ENCODE measurements at regions not wholly inside any gene's neighbourhood (a gene's known extent, or its start where the extent isn't known, plus 50 kb on each side); places are given as distances from the start of the nearest gene placed in this dataset.

- no peak for FAIRE-seq
- Histone ChIP-seq H4K20me1 (ENCODE audit: control insufficient read depth, insufficient read depth) (no peaks in the 10 kb centered on the region), H2AFZ (ENCODE audit: control insufficient read depth, low read depth, low read length) (no peak overlapping the region), H3K4me3 (no peak overlapping the region), H3K9ac (ENCODE audit: control insufficient read depth, insufficient read depth, low read length) (no peak overlapping the region), H3K4me2 (ENCODE audit: control insufficient read depth, insufficient read depth) (no peak overlapping the region), H3K27me3 (replicated peaks in 1 of 2; ENCODE audit: control insufficient read depth in 2 of 2, insufficient read depth in 2 of 2, low read length in 1 of 2) (no peaks in the 10 kb centered on the region), H3K27ac (ENCODE audit: control insufficient read depth, insufficient read depth) (no peak overlapping the region), H3K9me3 (replicated peaks; ENCODE audit: control insufficient read depth, insufficient read depth, low read length) (no peaks in the 10 kb centered on the region), H3K79me2 (ENCODE audit: control insufficient read depth, insufficient read depth, low read length) (no peaks in the 10 kb centered on the region), H3K4me1 (ENCODE audit: control insufficient read depth, insufficient read depth, low read length) (no peaks in the 10 kb centered on the region), H3K36me3 (ENCODE audit: control insufficient read depth in 2 of 2, insufficient read depth in 2 of 2, low read length in 1 of 2) (no peaks in the 10 kb centered on the region)
- RAD21 ChIA-PET (ENCODE audit: unreplicated experiment): no interaction called here
- in situ Hi-C loops (cut with MboI): no loop called here
- ATAC-seq: no peak
- no TSS peak for BruUV-seq (replicated peaks)
- POLR2A ChIA-PET: no interaction called here
- SMC1A ChIA-PET (ENCODE audit: uncharacterized antibody, unreplicated experiment): no interaction called here
- no peak for DNase-seq (ENCODE audit: low read depth, low spot score)
- CTCF ChIA-PET: no interaction called here
- no peak for TF ChIP-seq STAT1 (conservative IDR thresholded peaks at IDR 0.05)
- TF ChIP-seq SMAD1 (IDR thresholded peaks at IDR 0.05; ENCODE audit: low read depth, partially characterized antibody): no peak
- TF ChIP-seq SRF (IDR thresholded peaks at IDR 0.05; ENCODE audit: low read depth in 2 of 2, low read length in 2 of 2): no peak
- TF ChIP-seq YBX1 (IDR thresholded peaks at IDR 0.05): no peak
- TF ChIP-seq FOS (IDR thresholded peaks at IDR 0.05; ENCODE audit: borderline replicate concordance, extremely low read depth, insufficient read length): no peak
- TF ChIP-seq ZBTB33 (IDR thresholded peaks at IDR 0.05): no peak
- no peak for TF ChIP-seq RUNX3 (IDR thresholded peaks at IDR 0.05; ENCODE audit: low read length)
- TF ChIP-seq POLR2A (IDR thresholded peaks at IDR 0.05; ENCODE audit: low read depth, low read length): no peak
- TF ChIP-seq SP1 (IDR thresholded peaks at IDR 0.05; ENCODE audit: low read depth, low read length): no peak
- TF ChIP-seq ZNF274 (IDR thresholded peaks at IDR 0.05; ENCODE audit: insufficient read depth, insufficient read length): no peak
- no peak for TF ChIP-seq E2F8 (IDR thresholded peaks at IDR 0.05; ENCODE audit: low read depth, partially characterized antibody)
- TF ChIP-seq GABPA (IDR thresholded peaks at IDR 0.05; ENCODE audit: low read depth): no peak
- TF ChIP-seq NR2C2 (IDR thresholded peaks at IDR 0.05; ENCODE audit: borderline replicate concordance, control insufficient read depth, insufficient read length, low read depth): no peak
- TF ChIP-seq NR2F1 (conservative IDR thresholded peaks at IDR 0.05): no peak
- TF ChIP-seq NFYB (IDR thresholded peaks at IDR 0.05; ENCODE audit: insufficient read depth, low read depth, low read length): no peak
- no peak for TF ChIP-seq ASH2L (IDR thresholded peaks at IDR 0.05; ENCODE audit: borderline replicate concordance, low read depth)
- intact Hi-C loops (cut with micrococcal nuclease; ENCODE audit: unreplicated experiment): no loop called here
- 2% methylated on average over 2 of the region's 2 CpGs for WGBS (ENCODE audit: insufficient coverage, insufficient replicate concordance, low lambda C conversion rate, missing lambda C conversion rate)
Observed at GRCh38 chr13:64020126-64020525, 2604.5 kb upstream of the PCDH20 start.
